Colonic mucosa (tissue), 4 donors: ENCODE measurements at regions not wholly inside any gene's neighbourhood (a gene's known extent, or its start where the extent isn't known, plus 50 kb on each side); places are given as distances from the start of the nearest gene placed in this dataset.

ENCODE experiments used
- DNase-seq: peaks from one replicate; pipeline ENCODE4 v3.0.0-alpha.2; 2020
- H3K27ac ChIP-seq: fragments of 200-600 bp; one replicate; pipeline ENCODE4 v1.8.0; 2021
- H3K27me3 ChIP-seq: fragments of 200-600 bp; one replicate; pipeline ENCODE4 v1.8.0; 2021
- H3K36me3 ChIP-seq: fragments of 200-600 bp; one replicate; pipeline ENCODE4 v1.8.0; 2021
- H3K4me1 ChIP-seq: fragments of 200-600 bp; one replicate; pipeline ENCODE4 v1.8.0; 2021; ENCODE audit warnings: mild to moderate bottlenecking
- H3K4me3 ChIP-seq: fragments of 200-600 bp; one replicate; pipeline ENCODE4 v1.8.0; 2021
- H3K9ac ChIP-seq, 2 donors: one replicate each; pipeline ENCODE4 v1.7.0; 2013; ENCODE audit warnings: control low read depth in 2 of 2, low read depth in 2 of 2, low read length in 2 of 2
- H3K9me3 ChIP-seq: fragments of 200-600 bp; one replicate; pipeline ENCODE4 v1.8.0; 2021
- intact Hi-C: fragments of 100-400 bp; cut with DNase I; formaldehyde crosslinking; loops from one replicate; pipeline ENCODE4 v1.14.1; 2022
- TF ChIP-seq, protein P1 (sequence below): fragments of 200-600 bp; IDR thresholded peaks from one replicate; pipeline ENCODE4 v1.8.0; 2022; ENCODE audit warnings: antibody characterized with exemption, mild to moderate bottlenecking
- donor health status: healthy.
- donor health status: DM: no; HTN: no; CAD: no.
- donor health status: DM: no; HTN: no; CAD: no.

GRCh38 chr2:217091531-217091930 is 231.7 kb upstream of the TNP1 start:
- intact Hi-C loops = no loop called here
- H3K9me3 ChIP-seq = no peaks in the 10 kb centered on the region
- H3K4me1 ChIP-seq = no peaks in the 10 kb centered on the region
- no peaks in the 10 kb centered on the region for H3K36me3 ChIP-seq
- no peaks in the 10 kb centered on the region for H3K27me3 ChIP-seq
- no peak overlapping the region for H3K4me3 ChIP-seq
- DNase-seq = no peak
- H3K9ac ChIP-seq = no peak overlapping the region
- TF ChIP-seq, protein P1, sequence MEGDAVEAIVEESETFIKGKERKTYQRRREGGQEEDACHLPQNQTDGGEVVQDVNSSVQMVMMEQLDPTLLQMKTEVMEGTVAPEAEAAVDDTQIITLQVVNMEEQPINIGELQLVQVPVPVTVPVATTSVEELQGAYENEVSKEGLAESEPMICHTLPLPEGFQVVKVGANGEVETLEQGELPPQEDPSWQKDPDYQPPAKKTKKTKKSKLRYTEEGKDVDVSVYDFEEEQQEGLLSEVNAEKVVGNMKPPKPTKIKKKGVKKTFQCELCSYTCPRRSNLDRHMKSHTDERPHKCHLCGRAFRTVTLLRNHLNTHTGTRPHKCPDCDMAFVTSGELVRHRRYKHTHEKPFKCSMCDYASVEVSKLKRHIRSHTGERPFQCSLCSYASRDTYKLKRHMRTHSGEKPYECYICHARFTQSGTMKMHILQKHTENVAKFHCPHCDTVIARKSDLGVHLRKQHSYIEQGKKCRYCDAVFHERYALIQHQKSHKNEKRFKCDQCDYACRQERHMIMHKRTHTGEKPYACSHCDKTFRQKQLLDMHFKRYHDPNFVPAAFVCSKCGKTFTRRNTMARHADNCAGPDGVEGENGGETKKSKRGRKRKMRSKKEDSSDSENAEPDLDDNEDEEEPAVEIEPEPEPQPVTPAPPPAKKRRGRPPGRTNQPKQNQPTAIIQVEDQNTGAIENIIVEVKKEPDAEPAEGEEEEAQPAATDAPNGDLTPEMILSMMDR = no peak
- no peak overlapping the region for H3K27ac ChIP-seq

GRCh38 chr2:217090884-217091283 is 231.0 kb upstream of the TNP1 start:
- Histone ChIP-seq H3K27me3 (no peaks in the 10 kb centered on the region), H3K36me3 (no peaks in the 10 kb centered on the region), H3K4me1 (no peaks in the 10 kb centered on the region), H3K27ac (no peak overlapping the region), H3K9me3 (no peaks in the 10 kb centered on the region), H3K9ac (no peak overlapping the region), H3K4me3 (no peak overlapping the region)
- no peak for DNase-seq
- TF ChIP-seq, protein P1 = no peak
- intact Hi-C loops = no loop called here

DNA sequence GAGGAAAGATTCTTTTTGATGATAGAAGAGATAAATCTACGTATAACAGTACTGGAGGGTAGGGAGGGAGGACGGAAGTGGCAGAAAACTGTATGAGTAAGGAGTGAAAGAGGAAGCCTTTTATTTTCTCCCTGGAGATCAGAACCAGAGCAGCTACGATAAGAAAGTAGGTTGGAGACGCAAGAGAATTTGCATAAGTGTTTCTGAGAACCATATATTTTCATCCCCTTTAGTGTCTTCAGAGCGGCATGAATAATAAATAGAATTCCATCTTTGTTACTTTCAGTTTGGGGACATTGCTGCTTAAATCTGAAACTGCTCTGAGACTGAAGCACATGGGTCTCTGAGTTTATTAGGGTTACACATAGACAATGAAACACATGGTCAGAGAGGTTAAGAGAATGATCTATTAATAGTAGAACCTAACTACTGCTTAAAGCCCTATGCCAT is 230.2 kb upstream of the TNP1 start:
- no peaks in the 10 kb centered on the region for H3K9me3 ChIP-seq
- no peak for DNase-seq
- no peak overlapping the region for H3K9ac ChIP-seq
- H3K4me3 ChIP-seq = no peak overlapping the region
- TF ChIP-seq, protein P1 = no peak
- H3K36me3 ChIP-seq = no peaks in the 10 kb centered on the region
- intact Hi-C loops = no loop called here
- no peak overlapping the region for H3K27ac ChIP-seq
- no peaks in the 10 kb centered on the region for H3K4me1 ChIP-seq
- H3K27me3 ChIP-seq = no peaks in the 10 kb centered on the region

DNA sequence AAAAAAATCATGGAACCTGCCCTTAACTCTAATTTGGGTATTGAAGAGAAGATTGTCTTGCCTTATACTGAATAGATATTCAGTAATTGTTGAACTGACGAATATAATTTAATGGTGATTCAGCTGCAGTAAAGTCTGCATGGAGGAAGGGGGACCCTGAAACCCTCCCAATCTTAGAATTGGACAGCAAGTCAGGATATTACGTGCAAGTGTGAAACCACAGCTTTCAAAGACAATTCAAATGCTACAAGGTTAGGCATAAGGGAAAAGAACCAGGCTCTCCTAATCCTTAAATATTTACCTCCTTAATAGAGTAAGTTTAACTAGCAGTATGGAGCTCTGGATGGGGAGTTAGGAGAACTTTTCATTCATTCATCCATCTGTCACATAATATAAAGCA is 226.9 kb upstream of the TNP1 start:
- intact Hi-C loops = no loop called here
- H3K4me1 ChIP-seq = no peaks in the 10 kb centered on the region
- no peak overlapping the region for H3K4me3 ChIP-seq
- no peak overlapping the region for H3K27ac ChIP-seq
- TF ChIP-seq, protein P1 = no peak
- H3K9ac ChIP-seq = no peak overlapping the region
- no peak for DNase-seq
- H3K36me3 ChIP-seq = no peaks in the 10 kb centered on the region
- no peaks in the 10 kb centered on the region for H3K9me3 ChIP-seq
- H3K27me3 ChIP-seq = no peaks in the 10 kb centered on the region

GRCh38 chr2:217086038-217086522 is 226.2 kb upstream of the TNP1 start:
- Histone ChIP-seq H3K4me1 (no peaks in the 10 kb centered on the region), H3K9ac (no peak overlapping the region)

More at GRCh38 chr2:217086038-217086522, 226.2 kb upstream of the TNP1 start:
- H3K4me3 ChIP-seq = no peak overlapping the region
- H3K27me3 ChIP-seq = no peaks in the 10 kb centered on the region
- H3K36me3 ChIP-seq = no peaks in the 10 kb centered on the region
- TF ChIP-seq, protein P1 = no peak
- intact Hi-C loops = no loop called here
- no peaks in the 10 kb centered on the region for H3K9me3 ChIP-seq
- no peak for DNase-seq
- H3K27ac ChIP-seq = no peak overlapping the region
